ENCODE measurements at regions not wholly inside any gene's neighbourhood (a gene's known extent, or its start where the extent isn't known, plus 50 kb on each side); places are given as distances from the start of the nearest gene placed in this dataset.

GRCh38 chr16:8376430-8376829, 213.9 kb downstream of the TMEM114 start:
- no peak for TF ChIP-seq CTCF (IDR thresholded peaks at IDR 0.05)
- no peak for TF ChIP-seq POLR2A (IDR thresholded peaks at IDR 0.05)
